Mesenchymal stem cell (in vitro differentiated cells and primary cell): ENCODE measurements at regions not wholly inside any gene's neighbourhood (a gene's known extent, or its start where the extent isn't known, plus 50 kb on each side); places are given as distances from the start of the nearest gene placed in this dataset.

Experiments used
- DNase-seq: peaks from one replicate; pipeline ENCODE4 v3.0.0-alpha.2; 2013
- H2AFZ ChIP-seq: one replicate; pipeline ENCODE4 v1.6.1; 2013; ENCODE audit warnings: low read depth, mild to moderate bottlenecking, control low read depth, inconsistent platforms, low read length, moderate library complexity
- H2AK5ac ChIP-seq: 2 replicates; pipeline ENCODE4 v1.6.1; 2013; ENCODE audit warnings: low read length, moderate library complexity, mild to moderate bottlenecking, inconsistent platforms; ENCODE audit not compliant: severe bottlenecking
- H2BK120ac ChIP-seq: one replicate; pipeline ENCODE4 v1.6.1; 2013; ENCODE audit warnings: low read depth, mild to moderate bottlenecking, inconsistent platforms, low read length, moderate library complexity
- H2BK12ac ChIP-seq, 2 experiments: one replicate each; pipeline ENCODE4 v1.6.1; 2013; ENCODE audit warnings: inconsistent platforms in 2 of 2, low read length in 2 of 2, mild to moderate bottlenecking in 2 of 2, moderate library complexity in 2 of 2, control low read depth in 1 of 2
- H2BK15ac ChIP-seq: one replicate; pipeline ENCODE4 v1.6.1; 2013; ENCODE audit warnings: mild to moderate bottlenecking, low read depth, inconsistent platforms; ENCODE audit not compliant: poor library complexity, severe bottlenecking
- H2BK5ac ChIP-seq: 2 replicates; pipeline ENCODE4 v1.6.1; 2013; ENCODE audit warnings: low read depth, mild to moderate bottlenecking, low read length, control low read depth, inconsistent platforms; ENCODE audit not compliant: poor library complexity, severe bottlenecking
- H3K14ac ChIP-seq, 2 experiments: one replicate each; pipeline ENCODE4 v1.6.1; 2013; ENCODE audit warnings: inconsistent platforms in 2 of 2, low read length in 2 of 2, control low read depth in 1 of 2, mild to moderate bottlenecking in 1 of 2, moderate library complexity in 1 of 2
- H3K18ac ChIP-seq, 2 experiments: one replicate each; pipeline ENCODE4 v1.6.1; 2013; ENCODE audit warnings: inconsistent platforms in 2 of 2, low read length in 2 of 2, control low read depth in 1 of 2, low read depth in 1 of 2, mild to moderate bottlenecking in 1 of 2
- H3K23ac ChIP-seq, 2 experiments: one replicate each; pipeline ENCODE4 v1.6.1; 2013; ENCODE audit warnings: inconsistent platforms in 2 of 2, low read length in 2 of 2, mild to moderate bottlenecking in 2 of 2, moderate library complexity in 2 of 2, control low read depth in 1 of 2
- H3K27ac ChIP-seq: 2 replicates; pipeline ENCODE4 v1.5.1; 2013; ENCODE audit warnings: mild to moderate bottlenecking, moderate library complexity, low read length, control low read depth, inconsistent platforms; ENCODE audit not compliant: poor library complexity, severe bottlenecking
- H3K27me3 ChIP-seq, 2 experiments: 2 replicates each; pipeline versions ENCODE4 v1.6.1 to v1.7.0; 2013; ENCODE audit warnings: low read length in 2 of 2, mild to moderate bottlenecking in 2 of 2, moderate library complexity in 2 of 2, control low read depth in 1 of 2, inconsistent platforms in 1 of 2; ENCODE audit not compliant: control insufficient read depth in 1 of 2, insufficient read depth in 1 of 2
- H3K36me3 ChIP-seq, 2 experiments: 2 replicates each; pipeline versions ENCODE4 v1.6.1 to v1.7.0; 2013; ENCODE audit warnings: low read length in 2 of 2, control low read depth in 1 of 2, inconsistent platforms in 1 of 2, low read depth in 1 of 2, mild to moderate bottlenecking in 1 of 2; ENCODE audit not compliant: insufficient read depth in 2 of 2, control insufficient read depth in 1 of 2
- H3K4ac ChIP-seq, 2 experiments: one replicate each; pipeline ENCODE4 v1.6.1; 2013; ENCODE audit warnings: inconsistent platforms in 2 of 2, low read length in 2 of 2, mild to moderate bottlenecking in 2 of 2, moderate library complexity in 2 of 2, control low read depth in 1 of 2, low read depth in 1 of 2
- H3K4me1 ChIP-seq: 2 replicates; pipeline ENCODE4 v1.6.1; 2013; ENCODE audit warnings: low read depth, low read length, control low read depth; ENCODE audit not compliant: control insufficient read depth, insufficient read depth
- H3K4me2 ChIP-seq: 2 replicates; pipeline ENCODE4 v1.6.1; 2013; ENCODE audit warnings: low read length, mild to moderate bottlenecking, inconsistent platforms; ENCODE audit not compliant: poor library complexity, severe bottlenecking
- H3K4me3 ChIP-seq, 2 experiments: 2 replicates each; pipeline versions ENCODE4 v1.5.1 to v1.7.0; 2013; ENCODE audit warnings: low read length in 2 of 2, mild to moderate bottlenecking in 2 of 2, control low read depth in 1 of 2, low read depth in 1 of 2; ENCODE audit not compliant: insufficient read depth in 1 of 2
- H3K79me1 ChIP-seq: replicated peaks from 2 replicates; pipeline ENCODE4 v1.6.1; 2013; ENCODE audit warnings: mild to moderate bottlenecking, control low read depth, low read length, inconsistent platforms; ENCODE audit not compliant: poor library complexity, severe bottlenecking
- H3K9ac ChIP-seq: 2 replicates; pipeline ENCODE4 v1.7.0; 2013; ENCODE audit warnings: mild to moderate bottlenecking, low read length, moderate library complexity
- H3K9me3 ChIP-seq: 2 replicates; pipeline ENCODE4 v1.7.0; 2013; ENCODE audit warnings: mild to moderate bottlenecking, low read length; ENCODE audit not compliant: control insufficient read depth
- H4K8ac ChIP-seq: one replicate; pipeline ENCODE4 v1.6.1; 2013; ENCODE audit warnings: inconsistent platforms, mild to moderate bottlenecking, low read length, moderate library complexity
- H4K91ac ChIP-seq: one replicate; pipeline ENCODE4 v1.6.1; 2013; ENCODE audit warnings: mild to moderate bottlenecking, low read length, inconsistent platforms
- WGBS: methylation state at CpG from one replicate; pipeline ENCODE4 v1.1.7; 2013; ENCODE audit warnings: mixed read lengths; 5-methylcytosine and 5-hydroxymethylcytosine counted together

- H3K23ac ChIP-seq, result no peak overlapping the region
- no peaks in the 10 kb centered on the region for H3K79me1 ChIP-seq
- no peak overlapping the region for H3K18ac ChIP-seq
- no peaks in the 10 kb centered on the region for H3K4me1 ChIP-seq
- DNase-seq, result no peak
- no peak overlapping the region for H2BK12ac ChIP-seq
- H2AK5ac ChIP-seq, result no peak overlapping the region
- H3K27me3 ChIP-seq, result no peaks in the 10 kb centered on the region
- H3K4me3 ChIP-seq, result no peak overlapping the region
- H3K14ac ChIP-seq, result no peak overlapping the region
- H2AFZ ChIP-seq, result no peak overlapping the region
- H3K9ac ChIP-seq, result no peak overlapping the region
- H4K8ac ChIP-seq, result no peak overlapping the region
- H4K91ac ChIP-seq, result no peak overlapping the region
- H3K9me3 ChIP-seq, result no peaks in the 10 kb centered on the region
- H2BK15ac ChIP-seq, result no peak overlapping the region
- no peak overlapping the region for H3K4ac ChIP-seq
- no peak overlapping the region for H2BK5ac ChIP-seq
- no peak overlapping the region for H3K4me2 ChIP-seq
- H3K27ac ChIP-seq, result no peak overlapping the region
- no peak overlapping the region for H2BK120ac ChIP-seq
- H3K36me3 ChIP-seq, result no peaks in the 10 kb centered on the region
Measured at GRCh38 chr5:24909210-24909609, 264.4 kb upstream of the CDH10 start.

- Histone ChIP-seq H3K36me3 (no peaks in the 10 kb centered on the region), H2BK5ac (no peak overlapping the region), H3K79me1 (no peaks in the 10 kb centered on the region), H3K23ac (no peak overlapping the region), H3K4me3 (no peak overlapping the region), H4K8ac (no peak overlapping the region), H4K91ac (no peak overlapping the region), H3K27me3 (no peaks in the 10 kb centered on the region), H2AFZ (no peak overlapping the region), H2BK120ac (no peak overlapping the region), H2BK15ac (no peak overlapping the region), H3K4me1 (no peaks in the 10 kb centered on the region), H3K27ac (no peak overlapping the region), H3K18ac (no peak overlapping the region), H3K9ac (no peak overlapping the region), H2BK12ac (no peak overlapping the region), H3K14ac (no peak overlapping the region), H3K4me2 (no peak overlapping the region), H2AK5ac (no peak overlapping the region), H3K4ac (no peak overlapping the region), H3K9me3 (no peaks in the 10 kb centered on the region)
- WGBS, result no CpG with 5 or more reads among the region's 1 CpG
- no peak for DNase-seq
Measured at GRCh38 chr5:24906689-24907088, 261.9 kb upstream of the CDH10 start.

- no peaks in the 10 kb centered on the region for H3K27me3 ChIP-seq
- no peak overlapping the region for H3K27ac ChIP-seq
- no peak overlapping the region for H2BK15ac ChIP-seq
- H3K18ac ChIP-seq, result no peak overlapping the region
- no peak overlapping the region for H2BK5ac ChIP-seq
- DNase-seq, result peak; percentile 69
- no peak overlapping the region for H3K14ac ChIP-seq
- no peak overlapping the region for H3K4ac ChIP-seq
- no peaks in the 10 kb centered on the region for H3K36me3 ChIP-seq
- no peak overlapping the region for H4K8ac ChIP-seq
- WGBS, result 50% methylated on average over 2 of the region's 2 CpGs
- H3K23ac ChIP-seq, result no peak overlapping the region
- no peak overlapping the region for H3K9ac ChIP-seq
- H2BK120ac ChIP-seq, result no peak overlapping the region
- no peaks in the 10 kb centered on the region for H3K9me3 ChIP-seq
- H3K79me1 ChIP-seq, result no peaks in the 10 kb centered on the region
- H3K4me1 ChIP-seq, result no peaks in the 10 kb centered on the region
- H2AK5ac ChIP-seq, result no peak overlapping the region
- no peak overlapping the region for H4K91ac ChIP-seq
- no peak overlapping the region for H3K4me2 ChIP-seq
- no peak overlapping the region for H2BK12ac ChIP-seq
- no peak overlapping the region for H3K4me3 ChIP-seq
- no peak overlapping the region for H2AFZ ChIP-seq
Measured at GRCh38 chr5:24904981-24905517, 260.3 kb upstream of the CDH10 start.

DNA sequence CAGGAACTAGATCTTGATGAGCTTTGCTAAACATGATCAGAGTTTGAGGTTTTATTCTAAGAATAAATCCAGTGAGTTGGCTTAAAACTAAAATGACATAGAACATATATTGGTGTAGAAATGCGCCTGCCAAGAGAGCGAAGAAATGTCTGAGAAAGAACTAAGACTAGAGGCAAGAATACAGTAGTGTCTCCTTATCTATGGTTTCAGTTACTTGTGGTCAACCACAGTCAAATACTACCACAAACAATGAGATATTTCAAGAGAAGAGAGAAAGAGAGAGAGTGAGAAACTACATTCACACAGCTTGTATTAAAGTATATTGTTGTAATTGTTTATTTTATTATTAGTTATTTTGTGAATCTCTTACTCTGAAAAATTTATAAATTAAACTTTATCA, 254.4 kb upstream of the CDH10 start:
- no peak overlapping the region for H3K27ac ChIP-seq
- H2BK5ac ChIP-seq, result no peak overlapping the region
- H2BK120ac ChIP-seq, result no peak overlapping the region
- H3K14ac ChIP-seq, result no peak overlapping the region
- H3K4ac ChIP-seq, result no peak overlapping the region
- no peaks in the 10 kb centered on the region for H3K4me1 ChIP-seq
- H2AFZ ChIP-seq, result no peak overlapping the region
- H2BK12ac ChIP-seq, result no peak overlapping the region
- H3K36me3 ChIP-seq, result no peaks in the 10 kb centered on the region
- no peak overlapping the region for H3K4me2 ChIP-seq
- H4K91ac ChIP-seq, result no peak overlapping the region
- H3K4me3 ChIP-seq, result no peak overlapping the region
- WGBS, result no CpG with 5 or more reads among the region's 2 CpGs
- no peak overlapping the region for H3K9ac ChIP-seq
- no peak overlapping the region for H2BK15ac ChIP-seq
- H3K9me3 ChIP-seq, result no peaks in the 10 kb centered on the region
- no peak overlapping the region for H3K23ac ChIP-seq
- no peak overlapping the region for H3K18ac ChIP-seq
- DNase-seq, result peak; percentile 32
- H2AK5ac ChIP-seq, result no peak overlapping the region
- H3K27me3 ChIP-seq, result no peaks in the 10 kb centered on the region
- H3K79me1 ChIP-seq, result no peaks in the 10 kb centered on the region
- H4K8ac ChIP-seq, result no peak overlapping the region
